ENCODE measurements at regions not wholly inside any gene's neighbourhood (a gene's known extent, or its start where the extent isn't known, plus 50 kb on each side); places are given as distances from the start of the nearest gene placed in this dataset.
"Not testable (repeated sequence)": the region's sequence is repeated elsewhere in the genome, so short reads cannot be mapped to it uniquely, and the experiment has no call there.

DNA sequence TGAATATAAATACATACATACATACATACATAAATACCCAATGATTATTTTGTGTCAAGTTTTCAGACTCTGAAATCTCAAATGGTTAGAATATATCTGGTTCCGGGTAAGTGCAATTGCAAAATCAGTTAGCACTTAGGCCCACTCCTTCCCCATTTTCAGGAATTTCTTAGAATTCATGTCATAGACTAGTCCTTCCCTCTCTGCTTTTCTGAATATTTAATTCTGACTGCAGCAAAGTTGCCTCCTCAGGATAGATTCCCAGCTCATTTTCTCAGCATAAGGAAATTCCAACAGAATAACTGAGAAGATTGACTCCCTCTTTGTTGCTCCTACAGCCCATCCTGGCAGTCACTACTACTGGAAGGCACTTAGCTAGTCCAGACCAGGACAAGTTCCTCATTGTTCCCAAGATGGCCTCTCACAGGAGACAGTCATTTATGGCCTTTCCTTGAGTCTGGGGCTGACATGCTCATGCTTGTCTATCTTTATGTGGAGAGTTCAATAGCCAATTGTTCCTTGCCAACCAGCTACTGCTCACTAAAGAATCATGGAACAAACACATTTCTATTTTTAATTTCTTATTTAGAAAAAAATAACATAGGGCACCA is 142.9 kb upstream of the ITGB1 start:
- no peak for DNase-seq

DNA sequence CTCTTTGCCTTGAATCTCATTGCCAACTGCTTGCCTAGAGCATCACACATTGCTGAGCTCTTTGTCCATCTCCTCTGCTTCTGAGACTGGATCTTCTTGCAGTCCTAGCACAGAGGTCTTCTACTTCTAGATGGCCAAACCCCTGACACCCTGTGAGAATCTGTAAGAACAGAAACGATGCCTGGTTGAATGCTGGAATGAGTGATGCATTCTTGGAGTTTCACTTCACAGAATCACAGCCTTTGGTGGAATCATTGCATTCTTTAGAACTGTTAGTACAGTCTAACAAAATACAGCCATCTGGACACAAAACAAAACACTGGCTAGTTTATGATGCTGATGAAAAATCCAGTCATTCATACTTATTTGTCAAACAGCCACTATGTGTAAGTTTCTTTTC is 141.7 kb upstream of the ITGB1 start:
- DNase-seq: no peak

GRCh38 chr10:33098951-33099663 is 141.1 kb upstream of the ITGB1 start:
- no peak for DNase-seq

DNA sequence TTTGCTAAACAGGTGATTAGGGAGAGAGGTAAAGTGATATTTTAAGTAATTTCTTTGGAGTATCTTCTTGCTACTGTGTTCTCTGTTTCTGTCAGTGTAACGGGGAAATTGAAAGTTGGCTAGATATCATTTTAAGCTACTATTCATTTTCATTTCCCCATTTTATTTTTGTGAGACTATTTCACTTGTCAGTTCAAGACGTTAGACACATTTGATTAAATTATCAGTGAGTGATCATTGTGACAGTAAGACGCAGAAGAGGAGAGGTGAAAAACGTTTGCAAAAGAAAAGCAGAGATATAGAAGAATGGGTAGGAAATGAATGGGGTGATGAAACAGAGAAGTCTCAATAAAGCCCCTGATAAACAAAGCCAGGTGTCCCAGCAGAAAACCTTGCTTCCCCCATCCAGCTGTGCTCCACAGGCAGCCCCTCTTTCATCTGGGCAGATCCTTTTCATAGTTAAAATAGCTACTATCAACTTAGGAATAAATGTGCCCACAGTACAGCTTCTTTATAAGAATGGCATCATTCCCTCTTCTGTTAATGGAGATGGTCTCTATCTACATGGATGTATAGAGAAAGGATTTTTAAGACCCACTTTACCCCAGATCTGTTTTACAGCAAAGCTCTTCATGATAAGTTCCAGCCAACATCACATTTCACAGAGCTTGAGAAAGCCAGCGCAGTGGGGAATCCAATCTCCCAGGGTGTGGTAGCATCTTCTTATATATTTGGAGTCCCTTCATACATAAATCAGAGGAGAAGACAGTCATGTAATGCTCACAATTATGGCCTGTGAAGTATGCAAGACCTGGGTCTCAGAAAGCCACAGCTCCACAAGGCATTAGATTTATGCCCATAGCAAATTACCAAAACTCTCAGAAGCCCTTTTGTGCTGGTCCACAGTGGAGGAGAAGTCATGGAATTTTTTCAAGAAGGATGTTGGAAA is 138.1 kb upstream of the ITGB1 start:
- DNase-seq: no peak

DNA sequence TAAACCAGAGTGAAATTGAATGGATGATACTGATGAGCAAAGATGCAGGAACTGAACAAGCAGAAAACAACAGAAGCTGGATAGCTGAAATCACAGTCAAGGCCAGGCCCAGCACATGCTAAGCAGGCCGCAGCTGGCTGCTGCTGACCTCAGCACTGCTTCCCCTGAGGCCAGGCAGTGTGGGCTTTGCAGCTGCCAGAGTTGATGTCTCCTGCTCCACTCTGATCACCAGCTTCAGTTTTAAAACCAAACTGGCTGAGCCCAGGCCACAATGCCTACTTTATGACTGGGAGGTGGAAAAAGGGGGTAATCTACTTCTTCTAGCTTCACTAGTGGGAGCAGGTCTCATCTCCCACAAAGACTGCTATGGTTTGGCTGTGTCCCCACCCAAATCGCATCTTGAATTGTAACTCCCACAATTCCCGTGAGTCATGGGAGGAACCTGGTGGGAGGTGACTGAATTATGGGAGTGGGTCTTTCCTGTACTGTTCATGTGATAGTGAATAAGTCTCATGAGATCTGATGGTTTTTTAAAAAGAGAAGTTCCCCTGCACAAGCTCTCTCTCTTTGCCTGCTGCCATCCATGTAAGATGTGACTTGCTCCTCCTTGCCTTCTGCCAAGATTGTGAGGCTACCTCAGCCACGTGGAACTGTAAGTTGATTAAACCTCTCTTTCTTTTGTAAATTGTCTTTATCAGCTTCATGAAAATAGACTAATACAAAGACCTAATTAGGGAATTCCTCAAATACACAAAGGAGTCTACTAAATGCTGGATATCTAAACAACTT is 136.4 kb upstream of the ITGB1 start:
- no peak for DNase-seq

DNA sequence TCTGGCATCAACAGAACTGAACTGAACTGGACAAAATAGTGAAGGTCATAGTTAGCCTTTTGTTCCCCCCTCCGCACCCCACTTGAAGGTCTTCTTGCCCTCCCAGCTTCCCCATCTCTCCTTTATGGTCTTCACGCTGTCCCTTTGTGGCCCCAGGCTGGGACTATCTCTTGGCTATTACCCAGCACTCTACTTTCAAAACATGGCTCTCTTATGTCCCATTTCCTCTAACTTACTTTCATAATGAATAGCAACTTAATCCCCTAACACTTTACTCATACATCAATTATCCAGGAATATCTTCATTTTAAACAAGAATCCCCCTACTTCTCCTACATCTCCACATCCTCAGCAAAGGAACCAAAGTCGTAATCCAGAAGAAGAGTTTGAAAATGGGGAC is 135.3 kb upstream of the ITGB1 start:
- DNase-seq: no peak

GRCh38 chr10:33092596-33092995 is 134.6 kb upstream of the ITGB1 start:
- DNase-seq: no peak

DNA sequence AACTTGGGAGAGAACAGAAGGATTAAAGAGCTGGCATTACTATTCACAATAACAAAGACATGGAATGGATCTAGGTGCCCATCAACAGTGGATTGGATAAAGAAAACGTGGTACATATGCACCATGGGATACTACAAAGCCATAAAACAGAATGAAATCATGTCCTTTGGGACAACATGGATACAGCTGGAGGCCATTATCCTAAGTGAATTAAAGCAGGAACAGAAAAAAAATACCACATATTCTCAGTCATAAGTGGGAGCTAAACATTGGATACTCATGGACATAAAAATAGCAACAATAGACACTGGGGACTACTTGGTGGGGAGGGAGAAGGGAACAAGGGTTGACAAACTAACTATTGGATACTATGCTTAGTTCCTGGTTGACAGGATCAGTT is 133.2 kb upstream of the ITGB1 start:
- no peak for DNase-seq

- no peak for DNase-seq
Measured at GRCh38 chr10:33088990-33089389, 131.0 kb upstream of the ITGB1 start.

DNA sequence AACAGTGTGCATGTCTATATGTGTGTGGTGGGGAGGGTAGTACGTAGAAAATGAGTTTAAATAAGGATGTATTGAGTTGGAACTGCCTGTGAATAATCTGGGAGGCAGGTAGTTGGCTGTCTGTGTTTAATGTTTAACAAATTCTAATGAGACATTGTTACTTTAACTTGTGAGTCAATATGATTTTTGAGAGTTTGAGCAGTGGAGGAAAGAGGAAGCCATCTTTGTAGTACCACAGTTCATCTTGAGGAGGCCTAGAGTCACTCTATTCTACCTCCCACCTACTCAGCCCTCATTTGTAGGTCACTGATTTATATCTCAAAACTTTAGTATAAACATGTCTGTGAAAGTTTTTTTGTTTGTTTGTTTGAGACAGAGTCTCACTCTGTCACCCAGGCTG is 129.9 kb upstream of the ITGB1 start:
- DNase-seq: no peak

GRCh38 chr10:33087152-33087551 is 129.1 kb upstream of the ITGB1 start:
- no peak for DNase-seq

DNA sequence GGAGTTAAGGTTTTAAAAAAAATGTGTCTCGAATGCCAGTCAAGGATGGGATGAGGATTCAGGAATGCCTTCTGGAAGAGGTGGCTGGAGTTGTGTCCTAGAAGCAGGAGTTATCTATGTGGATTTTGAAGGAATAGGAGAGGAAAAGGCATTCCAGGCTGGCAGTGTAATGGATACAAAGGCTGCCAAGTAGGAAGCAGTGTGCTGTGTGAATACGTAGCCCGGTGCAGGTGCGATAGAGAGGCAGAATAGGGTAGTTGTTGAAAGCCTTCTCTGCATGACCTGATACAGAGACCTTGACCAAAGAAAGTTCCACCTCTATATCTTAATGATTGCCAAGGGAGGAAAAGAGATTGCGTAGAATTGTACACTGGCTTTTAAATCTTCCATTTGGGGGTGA is 128.1 kb upstream of the ITGB1 start:
- no peak for DNase-seq

DNA sequence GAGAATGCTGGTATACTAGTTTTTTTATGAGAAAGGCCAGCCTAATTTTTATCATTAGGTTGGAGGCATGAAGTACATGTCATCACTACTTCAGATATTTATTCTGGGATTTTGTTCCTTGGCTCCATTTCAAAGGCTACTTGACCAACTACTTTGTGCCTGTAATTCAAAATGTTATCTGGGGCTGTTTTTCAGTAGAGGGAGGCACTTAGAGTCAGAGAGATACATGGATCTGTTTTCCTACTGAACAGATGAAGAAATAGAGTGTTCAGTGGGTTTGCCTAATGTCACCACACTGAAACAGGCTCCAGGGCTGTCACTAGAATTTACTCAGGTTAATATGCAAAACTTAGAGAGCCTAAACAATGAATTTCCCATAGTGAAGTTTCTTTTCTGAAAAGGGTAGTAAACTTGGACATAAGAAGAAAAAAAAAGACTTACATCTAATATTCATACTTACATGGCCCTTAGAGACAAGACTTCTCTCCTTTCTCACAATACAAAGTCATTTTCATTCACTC is 127.3 kb upstream of the ITGB1 start:
- no peak for DNase-seq

- DNase-seq: no peak
Measured at GRCh38 chr10:33084453-33084852, 126.4 kb upstream of the ITGB1 start.

DNA sequence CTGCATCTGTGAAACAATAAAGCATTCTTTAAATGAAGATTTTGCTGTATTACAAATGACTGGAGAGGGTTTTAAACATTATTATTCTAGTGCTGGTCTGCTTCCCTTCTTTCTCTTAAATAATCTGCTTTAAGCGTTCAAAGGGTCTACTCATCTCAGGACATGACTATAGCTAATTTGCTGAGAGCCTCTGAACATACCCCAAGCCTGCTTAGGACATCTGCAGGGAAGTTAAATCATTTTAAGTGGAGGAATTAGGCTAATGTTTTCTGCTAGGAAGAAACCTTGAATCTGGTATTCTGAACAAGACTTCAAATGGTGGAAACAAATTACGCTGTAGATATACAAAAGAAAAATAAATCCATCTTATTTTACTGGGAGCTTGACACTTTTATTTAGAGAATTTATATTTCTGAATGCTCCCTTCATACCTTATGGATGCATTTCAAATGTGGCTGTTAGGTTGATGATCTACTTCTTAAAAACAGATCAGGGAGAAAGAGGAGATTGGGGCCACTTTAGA is 124.4 kb upstream of the ITGB1 start:
- DNase-seq: no peak

DNA sequence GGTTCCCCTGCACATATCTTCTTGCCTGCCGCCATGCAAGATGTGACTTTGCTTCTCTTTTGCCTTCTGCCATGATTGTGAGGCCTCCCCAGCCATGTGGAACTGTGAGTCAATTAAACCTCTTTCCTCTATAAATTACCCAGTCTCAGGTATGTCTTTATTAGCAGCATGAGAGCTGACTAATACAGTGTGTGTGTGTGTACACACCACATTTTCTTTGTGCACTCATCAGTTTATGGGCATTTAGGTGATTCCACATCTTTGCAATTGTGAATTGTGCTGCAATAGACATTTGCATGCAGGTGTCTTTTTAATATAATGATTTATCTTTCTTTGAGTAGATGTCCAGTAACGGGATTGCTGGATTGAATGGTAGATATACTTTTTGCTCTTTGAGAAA is 122.4 kb upstream of the ITGB1 start:
- not testable (repeated sequence) for DNase-seq

DNA sequence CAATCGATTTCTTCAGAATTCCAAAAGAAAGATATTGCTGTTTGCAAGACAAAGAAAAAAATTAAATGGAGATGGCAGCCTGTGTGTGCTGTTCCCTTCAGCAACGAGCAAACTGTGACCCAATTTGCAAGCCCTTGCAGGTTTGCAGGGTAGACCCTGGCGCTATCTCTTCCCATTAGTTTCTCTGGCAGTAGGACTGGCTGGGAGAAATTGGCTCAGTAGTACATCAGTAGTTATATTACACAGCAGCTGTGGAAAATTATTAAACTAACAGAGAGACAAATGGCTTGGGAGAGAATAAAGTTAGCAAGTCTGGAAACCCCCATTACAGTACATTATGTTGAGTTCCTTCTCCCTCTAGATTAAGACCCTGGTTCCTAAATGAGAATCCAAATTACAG is 116.4 kb upstream of the ITGB1 start:
- no peak for DNase-seq

GRCh38 chr10:33073641-33074415 is 115.8 kb upstream of the ITGB1 start:
- no peak for DNase-seq

DNA sequence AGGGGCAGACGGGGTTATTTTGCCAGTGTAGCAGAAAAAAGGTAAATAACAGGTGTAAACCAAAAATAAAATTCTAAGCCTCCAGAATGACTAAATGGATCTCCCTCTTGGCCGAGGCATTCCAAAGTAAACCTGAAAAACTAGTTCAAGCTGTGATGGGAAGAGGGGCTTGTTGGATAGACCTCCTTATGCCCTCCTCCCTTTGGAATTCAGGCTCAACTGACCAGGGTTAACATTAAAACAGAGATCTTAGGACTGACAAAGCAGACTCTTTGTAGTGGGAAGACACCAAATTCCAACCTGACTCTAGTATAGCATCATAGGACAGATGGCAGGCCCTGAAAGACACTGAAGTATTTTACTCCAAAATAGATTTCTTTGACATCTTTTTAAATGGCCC is 113.8 kb upstream of the ITGB1 start:
- no peak for DNase-seq

DNA sequence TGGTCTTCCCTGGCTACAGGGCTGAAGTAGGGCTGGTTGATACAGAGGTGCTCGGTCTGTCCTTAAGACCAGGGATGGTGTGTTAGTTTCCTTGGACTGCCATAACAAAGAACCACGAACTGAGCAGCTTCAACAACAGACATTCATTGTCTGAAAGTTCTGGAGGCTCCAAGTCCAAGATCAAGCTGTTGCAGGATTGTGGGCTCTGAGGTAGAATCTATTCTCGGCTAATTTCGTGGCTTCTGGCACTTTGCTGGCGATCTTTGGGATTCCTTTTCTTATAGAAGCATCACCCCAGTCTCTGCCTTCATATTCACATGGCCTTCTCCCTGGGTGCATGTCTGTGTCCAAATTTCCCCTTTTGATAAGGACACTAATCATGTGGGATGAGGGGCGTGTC is 112.1 kb upstream of the ITGB1 start:
- no peak for DNase-seq

DNA sequence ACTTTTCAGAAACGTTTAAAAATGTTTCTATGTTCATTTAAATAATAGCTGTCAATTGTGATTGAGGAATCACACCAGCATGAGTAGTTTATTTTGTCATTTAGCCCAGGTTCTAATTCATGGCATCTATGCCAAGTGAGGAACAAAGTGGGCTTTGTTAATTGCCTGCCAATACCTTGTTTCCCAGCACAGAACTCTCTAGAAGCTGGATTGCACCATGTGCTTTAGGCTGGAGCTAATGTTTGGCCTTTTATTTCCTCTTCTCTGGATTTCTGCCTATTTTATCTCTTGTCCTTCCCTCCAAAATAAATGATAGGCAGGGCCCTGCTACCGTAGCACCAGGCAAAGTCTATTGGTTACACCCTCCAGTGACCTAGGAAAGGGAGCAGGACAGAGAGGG is 109.9 kb upstream of the ITGB1 start:
- DNase-seq: no peak

DNA sequence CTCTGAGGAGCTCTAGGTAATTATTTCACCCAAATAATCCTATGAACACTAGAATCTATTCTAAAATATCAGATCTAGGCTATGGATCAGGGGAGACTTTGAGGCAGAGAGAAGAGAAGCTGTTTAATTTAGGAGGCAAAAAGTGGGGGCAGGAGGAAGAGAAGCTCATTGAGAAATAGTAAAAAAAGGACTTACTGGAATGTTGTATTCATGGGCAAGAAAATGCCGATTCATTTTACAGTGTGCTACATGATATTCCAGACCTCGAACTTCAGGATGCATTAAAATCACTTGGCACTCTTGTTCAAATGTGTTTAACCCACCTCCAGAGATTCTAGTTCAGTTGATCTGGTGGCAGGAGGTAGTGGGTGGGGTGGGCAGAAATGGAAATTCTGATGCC is 109.5 kb upstream of the ITGB1 start:
- no peak for DNase-seq
